Putamen (tissue), 1 donor: ENCODE measurements at regions not wholly inside any gene's neighbourhood (a gene's known extent, or its start where the extent isn't known, plus 50 kb on each side); places are given as distances from the start of the nearest gene placed in this dataset.
"Not testable (repeated sequence)": the region's sequence is repeated elsewhere in the genome, so short reads cannot be mapped to it uniquely, and the experiment has no call there.

Experiments used
- DNase-seq: peaks from one replicate; pipeline ENCODE4 v3.0.0-alpha.2; 2016; ENCODE audit warnings: low spot score

DNA sequence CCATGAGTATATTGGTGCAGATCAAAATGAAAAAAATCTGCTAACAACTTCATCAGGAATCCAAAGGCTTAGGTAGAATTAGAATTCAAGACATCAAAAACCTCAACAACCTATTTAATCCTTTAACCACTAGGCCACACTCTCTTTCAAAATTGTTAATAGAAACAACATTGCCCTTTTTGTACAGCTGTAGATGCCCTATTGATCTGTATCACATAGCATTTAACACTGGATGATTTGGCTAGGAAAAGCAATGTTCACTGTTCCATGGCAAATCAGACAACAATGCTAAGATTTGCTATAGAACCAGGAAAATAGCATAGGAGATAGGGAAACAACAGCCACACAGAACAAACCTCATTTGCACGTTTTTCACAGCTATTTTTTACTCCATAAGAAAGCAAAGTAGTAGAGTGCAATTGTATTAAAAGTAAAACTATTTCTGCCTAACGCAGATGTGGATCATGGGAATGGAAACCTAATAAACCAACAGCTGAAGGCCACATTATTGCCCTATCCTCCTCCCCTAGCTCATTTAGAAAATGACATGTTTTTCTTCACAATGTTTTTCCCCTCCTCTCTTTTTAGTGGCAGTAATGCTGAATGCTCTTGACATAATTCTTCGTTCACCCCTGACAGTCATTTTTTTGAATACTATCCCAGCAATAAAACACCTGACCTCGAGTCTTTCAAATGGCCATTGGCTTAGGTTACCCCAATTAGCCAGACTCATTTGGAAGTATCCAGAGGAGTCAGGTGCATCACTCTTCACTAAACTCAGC is 373.0 kb upstream of the CCNH start:
- DNase-seq = no peak

GRCh38 chr5:87784879-87785495 is 372.3 kb upstream of the CCNH start:
- DNase-seq = no peak

- no peak for DNase-seq
These were observed 371.6 kb upstream of the CCNH start for GRCh38 chr5:87784311-87784710.

- DNase-seq = no peak
These were observed 370.2 kb upstream of the CCNH start for GRCh38 chr5:87782916-87783315.

DNA sequence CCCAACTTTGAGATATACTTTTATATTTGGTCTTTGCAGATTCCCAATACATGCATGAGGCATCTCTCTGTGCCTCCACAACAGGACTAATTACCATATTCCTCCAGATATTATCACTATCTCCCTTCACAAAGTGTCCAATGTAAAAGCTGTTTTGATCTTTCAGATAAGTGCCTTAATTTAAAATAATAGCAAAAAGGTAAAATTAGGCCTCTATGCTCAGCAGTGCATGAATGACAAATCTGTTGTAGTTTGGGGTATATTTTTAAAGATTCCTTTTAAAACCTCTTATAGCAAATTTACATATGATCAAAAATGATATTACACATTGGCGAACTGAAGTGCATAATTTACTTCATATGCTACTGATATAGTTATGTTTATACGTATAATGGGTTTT is 369.2 kb upstream of the CCNH start:
- no peak for DNase-seq

GRCh38 chr5:87780831-87781760 is 368.4 kb upstream of the CCNH start:
- peak; percentile 95 for DNase-seq

DNA sequence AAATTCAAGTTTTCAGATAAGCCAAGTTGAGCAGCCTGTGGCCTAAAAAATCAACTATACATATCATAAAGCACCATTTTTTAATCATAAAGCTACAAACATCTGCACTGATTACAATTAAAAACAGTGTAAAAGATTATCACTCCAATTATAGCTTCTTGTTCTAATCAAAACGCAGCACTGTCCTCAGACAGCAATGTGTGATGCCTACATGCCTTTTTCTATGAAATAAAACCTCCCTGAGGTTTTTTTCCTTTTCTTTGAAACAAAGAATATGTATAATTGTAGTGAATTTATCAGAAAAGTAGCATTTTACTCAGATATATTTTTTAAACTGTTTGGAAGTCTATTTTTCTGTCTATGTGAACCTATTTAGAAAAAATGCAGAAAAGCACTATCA is 366.1 kb upstream of the CCNH start:
- DNase-seq = no peak

GRCh38 chr5:87777877-87778276 is 365.1 kb upstream of the CCNH start:
- no peak for DNase-seq

DNA sequence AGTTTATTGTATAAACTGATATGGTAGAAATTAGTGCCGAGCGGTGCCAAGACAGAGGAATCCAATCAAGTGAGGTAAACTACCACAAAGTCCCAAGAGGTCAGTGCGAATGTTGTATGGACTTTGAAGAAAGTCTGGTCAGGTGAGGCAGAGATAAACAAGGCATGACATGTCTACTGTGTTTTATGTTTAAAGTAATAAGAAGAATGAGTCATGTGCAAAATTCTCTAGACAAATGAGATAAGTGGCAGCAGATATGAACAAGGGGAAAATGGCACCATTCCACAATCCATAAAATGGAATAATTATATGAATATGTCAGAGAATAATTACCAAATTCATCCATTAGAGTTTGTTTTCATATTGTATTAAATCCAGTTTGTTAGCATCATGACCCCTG is 364.1 kb upstream of the CCNH start:
- DNase-seq = no peak

DNA sequence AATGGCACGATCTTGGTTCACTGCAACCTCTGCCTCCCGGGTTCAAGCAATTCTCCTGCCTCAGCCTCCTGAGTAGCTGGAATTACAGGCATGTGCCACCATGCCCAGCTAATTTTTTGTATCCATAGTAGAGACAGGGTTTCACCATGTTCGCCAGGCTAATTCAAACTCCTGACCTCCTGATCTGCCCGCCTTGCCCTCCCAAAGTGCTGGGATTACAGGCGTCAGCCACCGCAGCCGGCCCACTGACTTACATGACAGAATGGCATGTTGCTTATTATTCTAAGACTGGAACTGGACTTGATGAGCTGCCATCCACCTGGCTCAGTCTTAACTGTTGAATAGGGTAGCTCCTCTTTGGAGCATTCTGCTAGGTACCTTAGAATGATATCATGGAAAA is 363.6 kb upstream of the CCNH start:
- DNase-seq = not testable (repeated sequence)

GRCh38 chr5:87775228-87775627 is 362.5 kb upstream of the CCNH start:
- DNase-seq = no peak

DNA sequence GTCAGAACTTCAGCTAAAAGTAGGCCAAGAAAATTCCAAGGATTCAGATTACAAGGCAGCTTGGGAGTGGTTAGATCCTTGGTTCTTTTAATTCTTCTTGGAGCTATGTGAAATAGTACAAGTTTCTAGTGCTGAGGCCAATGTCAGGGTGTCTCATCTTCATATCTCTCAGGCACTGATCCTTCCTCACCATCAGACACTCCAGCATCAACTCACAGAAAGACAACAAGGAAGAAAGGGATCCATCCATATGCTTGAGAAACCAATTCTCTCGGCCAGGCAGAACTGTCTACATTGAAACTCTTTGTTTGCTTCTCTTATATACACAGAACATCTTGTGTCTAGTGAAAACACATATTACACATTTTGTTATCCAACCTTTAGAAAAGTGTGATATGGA is 362.1 kb upstream of the CCNH start:
- no peak for DNase-seq

DNA sequence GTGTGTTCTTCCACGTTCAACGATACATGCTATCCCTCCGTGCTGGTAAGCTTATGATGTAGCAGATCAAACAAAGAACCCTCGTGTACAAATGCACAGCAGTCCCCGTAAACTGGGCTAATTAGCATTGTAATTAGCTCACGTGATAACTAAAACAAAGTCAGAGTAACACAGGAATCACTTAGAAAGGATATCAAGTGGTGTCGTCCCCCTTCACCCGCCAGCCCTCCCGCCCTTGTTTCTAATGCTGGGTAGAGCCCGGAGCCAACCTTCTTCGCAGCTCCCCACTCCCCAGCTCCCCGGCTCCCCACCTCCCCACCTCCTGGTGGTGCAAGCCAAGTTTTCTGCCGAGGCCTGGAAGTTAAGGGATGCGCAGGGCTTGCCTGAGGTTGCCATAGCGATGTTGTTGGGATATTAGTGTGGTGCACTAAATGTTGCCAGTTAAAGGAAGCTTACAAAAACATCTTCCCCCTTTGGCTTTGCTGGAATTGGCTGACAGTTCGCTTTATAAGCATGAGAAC is 357.9 kb upstream of the CCNH start:
- DNase-seq = no peak

DNA sequence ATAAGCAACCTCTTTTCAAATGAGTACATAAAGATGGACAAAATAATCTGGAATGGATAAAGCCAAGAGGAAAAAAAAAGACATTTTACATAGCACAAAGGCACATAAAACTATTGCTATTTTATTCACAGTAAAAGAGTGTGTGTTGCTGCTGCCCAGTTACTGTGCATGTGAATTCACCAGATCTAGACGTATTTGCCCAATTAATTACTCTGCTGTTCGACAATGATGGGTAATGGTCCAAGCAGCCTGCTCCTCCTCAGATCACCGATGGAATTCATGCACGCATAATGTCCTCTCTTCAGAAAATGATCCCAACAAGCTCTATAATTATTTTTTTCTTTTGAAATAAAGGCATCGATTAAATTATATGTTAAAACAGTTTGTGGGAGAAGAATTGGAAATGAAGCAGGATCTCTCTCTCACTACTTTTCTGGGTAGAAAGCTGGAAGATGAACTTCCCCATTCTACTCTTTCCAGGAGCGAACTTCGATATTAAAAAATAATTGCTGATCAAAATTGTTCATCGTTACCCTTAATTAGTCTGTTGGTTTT is 357.4 kb upstream of the CCNH start:
- DNase-seq = no peak

- DNase-seq = no peak
These were observed 356.4 kb upstream of the CCNH start for GRCh38 chr5:87769157-87769556.

- DNase-seq = no peak
These were observed 355.5 kb upstream of the CCNH start for GRCh38 chr5:87768190-87768589.

DNA sequence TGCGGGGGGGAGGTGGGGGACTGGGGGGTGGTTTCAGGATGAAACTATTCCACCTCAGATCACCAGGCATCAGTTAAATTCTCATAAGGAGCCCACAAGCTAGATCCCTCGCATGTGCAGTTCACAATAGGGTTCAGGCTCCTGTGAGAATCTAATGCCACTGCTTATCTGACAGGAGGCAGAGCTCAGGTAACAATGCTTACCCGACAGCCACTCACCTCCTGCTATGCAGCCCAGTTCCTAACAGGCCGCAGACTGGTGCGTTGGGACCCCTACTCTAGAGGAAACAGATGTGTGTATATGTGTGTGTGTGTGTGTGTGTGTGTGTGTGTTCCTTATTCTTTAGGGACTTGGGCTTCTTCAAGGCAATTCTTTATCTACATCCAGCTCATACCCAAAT is 352.3 kb upstream of the CCNH start:
- DNase-seq = no peak

DNA sequence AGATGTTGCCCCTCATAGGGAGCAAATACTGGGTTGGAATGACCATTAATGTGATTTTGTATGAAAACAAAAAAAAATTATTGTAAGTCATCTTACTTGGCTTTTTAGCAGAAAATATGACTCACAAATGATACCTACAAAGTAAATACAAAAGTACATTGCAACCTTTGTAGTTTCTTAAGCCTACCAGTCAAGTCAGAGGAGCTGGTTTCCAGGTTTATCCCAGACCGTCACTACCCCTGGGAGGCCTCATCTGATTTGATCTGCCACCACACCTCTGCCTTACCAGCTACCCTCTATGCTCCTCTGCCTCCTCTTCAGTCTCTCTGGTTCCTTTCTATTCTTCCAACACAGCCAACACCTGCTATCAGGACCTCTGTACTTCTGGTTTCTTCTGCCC is 349.9 kb upstream of the CCNH start:
- DNase-seq = no peak

DNA sequence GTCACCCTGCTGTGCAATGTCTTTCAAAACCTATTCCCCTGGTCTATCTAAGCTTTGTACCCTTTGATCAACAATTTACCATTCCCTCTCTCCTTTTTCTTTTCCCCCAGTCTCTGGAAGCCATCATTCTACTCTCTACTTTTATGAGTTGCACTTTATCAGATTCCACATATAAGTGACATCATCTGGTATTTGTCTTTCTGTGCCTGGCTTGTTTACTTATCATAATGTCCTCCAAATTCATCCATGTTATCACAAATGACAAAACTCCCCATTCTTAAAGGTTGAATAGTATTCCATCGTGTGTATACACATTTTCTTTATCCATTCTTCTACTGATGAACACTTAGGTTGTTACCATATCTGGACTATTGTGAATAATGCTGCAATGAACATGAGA is 344.2 kb upstream of the CCNH start:
- DNase-seq = no peak

- DNase-seq = no peak
These were observed 342.6 kb upstream of the CCNH start for GRCh38 chr5:87755360-87755759.

GRCh38 chr5:87754009-87754757 is 341.5 kb upstream of the CCNH start:
- DNase-seq = no peak

- DNase-seq = no peak
These were observed 339.6 kb upstream of the CCNH start for GRCh38 chr5:87752362-87752761.
